AG08395 (cell line): ENCODE measurements at regions not wholly inside any gene's neighbourhood (a gene's known extent, or its start where the extent isn't known, plus 50 kb on each side); places are given as distances from the start of the nearest gene placed in this dataset.

Experiments used
- DNase-seq: peaks from one replicate; pipeline ENCODE4 v3.0.0; 2012; ENCODE audit warnings: mixed read lengths, low spot score

DNA sequence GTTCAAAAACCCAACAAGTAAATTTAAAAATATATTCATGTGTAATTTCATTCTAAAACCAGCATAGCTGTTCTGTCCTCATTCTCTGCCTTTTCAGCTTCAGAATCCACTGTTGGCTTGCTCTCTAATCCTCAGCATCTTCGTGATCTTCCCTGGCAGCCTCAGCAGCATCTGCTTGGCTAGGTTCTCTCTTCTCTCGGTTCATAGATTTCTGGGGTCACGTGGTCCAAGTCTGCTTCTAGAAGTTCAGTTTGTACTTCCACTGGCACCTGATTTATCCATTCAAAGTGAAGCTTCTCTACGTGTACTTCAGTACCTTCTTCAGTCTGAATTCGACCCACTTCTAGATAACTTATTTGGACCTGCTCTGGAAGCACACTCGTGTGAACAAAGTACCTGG, 245.7 kb downstream of the EPM2A start:
- DNase-seq = no peak

- no peak for DNase-seq
Measured at GRCh38 chr6:145490068-145490467, 245.3 kb downstream of the EPM2A start.

DNA sequence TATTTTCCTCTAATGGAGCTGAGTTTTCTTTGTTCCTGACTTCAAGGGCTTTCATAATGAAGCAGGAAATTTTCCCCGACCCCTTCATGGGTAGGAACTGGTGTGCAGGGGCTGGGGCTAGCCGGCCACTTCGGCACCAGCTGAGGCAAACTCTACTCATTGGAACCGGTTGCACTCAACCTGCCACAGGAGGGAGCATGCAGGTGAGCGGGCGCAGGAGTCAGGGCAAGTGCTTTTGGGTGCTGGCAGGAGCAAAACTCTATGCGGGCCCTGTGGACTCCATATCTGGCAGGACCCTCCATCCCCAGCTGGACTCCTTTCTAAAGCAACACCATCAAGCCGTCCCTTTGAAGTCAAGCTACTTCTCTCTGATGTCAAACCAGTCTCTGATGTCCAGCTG, 244.2 kb downstream of the EPM2A start:
- no peak for DNase-seq

- DNase-seq = no peak
Measured at GRCh38 chr6:145497006-145497405, 238.3 kb downstream of the EPM2A start.

GRCh38 chr6:145498425-145498824, 236.9 kb downstream of the EPM2A start:
- DNase-seq = no peak

GRCh38 chr6:145502416-145502815, 232.9 kb downstream of the EPM2A start:
- no peak for DNase-seq

DNA sequence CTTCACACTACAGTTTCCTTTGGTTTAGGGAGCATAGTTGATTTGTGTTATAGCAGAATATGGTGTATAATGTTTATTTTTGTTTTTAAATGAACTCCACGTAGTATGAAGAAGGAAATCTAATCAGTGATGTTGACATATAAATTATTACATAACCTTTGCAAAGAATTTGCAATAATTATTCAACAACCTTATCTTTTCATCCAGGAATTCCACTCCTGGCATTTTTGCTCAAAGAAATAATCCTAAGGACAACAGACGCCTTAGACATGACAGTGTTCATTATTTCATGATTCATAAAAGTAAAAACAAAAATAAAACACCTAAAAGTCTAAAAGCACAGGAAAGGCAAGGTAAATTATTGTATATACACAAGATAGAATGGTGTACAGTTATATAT, 229.2 kb downstream of the EPM2A start:
- no peak for DNase-seq

DNA sequence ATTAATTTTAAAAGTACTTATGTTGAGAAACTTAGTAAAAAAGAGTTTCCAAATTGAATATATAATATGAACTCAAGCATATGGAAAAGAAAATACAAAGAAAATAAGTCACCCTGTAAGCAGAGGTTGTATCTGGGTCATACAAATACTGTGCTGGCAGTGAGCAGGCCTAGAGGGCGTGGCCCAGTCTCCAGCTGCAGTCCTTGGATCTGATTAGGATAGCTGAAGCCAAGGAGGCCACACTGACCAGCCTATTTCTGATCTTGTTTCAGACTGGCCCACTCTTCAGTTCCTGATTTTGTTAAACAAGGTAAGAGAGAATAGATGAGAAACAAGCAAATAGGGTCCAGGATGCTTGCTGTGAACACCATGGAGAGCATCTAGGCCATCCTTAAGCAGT, 228.8 kb downstream of the EPM2A start:
- no peak for DNase-seq

GRCh38 chr6:145507239-145507638, 228.1 kb downstream of the EPM2A start:
- no peak for DNase-seq

GRCh38 chr6:145508107-145508506, 227.2 kb downstream of the EPM2A start:
- DNase-seq = no peak

- no peak for DNase-seq
Measured at GRCh38 chr6:145517492-145517891, 217.8 kb downstream of the EPM2A start.

- no peak for DNase-seq
Measured at GRCh38 chr6:145525038-145525437, 210.3 kb downstream of the EPM2A start.

GRCh38 chr6:145529582-145529981, 205.7 kb downstream of the EPM2A start:
- DNase-seq = no peak

DNA sequence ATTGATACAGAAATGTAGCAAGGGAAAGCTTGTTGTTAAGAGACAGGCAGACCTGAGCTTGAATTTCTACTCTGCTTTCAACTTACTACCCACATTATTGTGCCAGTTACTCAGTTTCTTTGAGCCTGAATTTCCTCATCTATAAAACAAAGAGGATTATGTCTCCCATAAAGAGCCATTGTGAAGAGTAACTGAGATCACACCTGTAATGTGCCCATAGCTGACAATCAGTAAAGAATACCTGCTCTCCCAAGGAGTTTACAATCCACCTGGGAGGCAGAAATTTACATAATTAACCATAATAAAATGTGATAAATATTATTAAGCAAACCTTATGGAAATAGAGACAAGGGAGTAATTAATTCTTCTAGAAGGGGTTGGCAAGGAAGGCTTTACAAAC, 204.9 kb downstream of the EPM2A start:
- no peak for DNase-seq

- DNase-seq = no peak
Measured at GRCh38 chr6:145531032-145531431, 204.3 kb downstream of the EPM2A start.

DNA sequence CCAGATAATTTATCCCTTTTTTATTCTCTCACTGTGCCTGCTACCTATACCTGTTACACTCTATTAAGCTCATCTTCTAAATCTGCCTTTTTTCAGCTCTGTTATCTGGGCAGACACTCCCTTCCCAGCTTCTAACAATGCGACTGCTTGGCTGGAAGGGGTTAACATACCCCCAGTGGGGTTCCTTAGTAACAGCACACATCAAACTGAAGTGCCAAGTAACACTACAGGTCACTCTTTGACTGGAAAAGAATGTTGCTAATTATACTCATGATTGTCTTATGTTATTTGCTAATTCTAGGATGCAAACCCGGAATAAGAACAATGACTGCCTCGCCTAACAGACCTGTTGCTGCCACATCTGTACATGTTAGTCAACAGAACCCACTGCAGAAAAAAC, 203.5 kb downstream of the EPM2A start:
- no peak for DNase-seq

- no peak for DNase-seq
Measured at GRCh38 chr6:145532361-145532760, 203.0 kb downstream of the EPM2A start.

DNA sequence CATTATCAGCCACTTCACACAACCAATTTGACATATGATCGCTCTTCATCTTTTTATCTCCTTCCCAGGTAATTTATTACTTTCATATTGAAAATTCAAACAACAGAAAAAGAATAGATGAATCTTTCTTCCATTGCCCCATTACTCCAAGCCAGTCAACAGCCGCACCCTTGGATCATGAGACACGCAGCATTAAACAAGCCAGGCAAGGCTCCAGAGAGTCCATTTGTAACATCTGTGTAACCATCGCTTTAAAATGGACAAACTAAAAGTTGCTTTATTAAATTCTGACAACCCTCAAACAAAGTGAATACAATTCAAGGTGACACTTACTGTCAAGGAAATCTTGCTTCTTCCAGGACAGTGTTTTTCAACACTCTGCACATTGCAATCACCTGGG, 200.3 kb downstream of the EPM2A start:
- DNase-seq = no peak

GRCh38 chr6:145538989-145539388, 196.3 kb downstream of the EPM2A start:
- DNase-seq = no peak

DNA sequence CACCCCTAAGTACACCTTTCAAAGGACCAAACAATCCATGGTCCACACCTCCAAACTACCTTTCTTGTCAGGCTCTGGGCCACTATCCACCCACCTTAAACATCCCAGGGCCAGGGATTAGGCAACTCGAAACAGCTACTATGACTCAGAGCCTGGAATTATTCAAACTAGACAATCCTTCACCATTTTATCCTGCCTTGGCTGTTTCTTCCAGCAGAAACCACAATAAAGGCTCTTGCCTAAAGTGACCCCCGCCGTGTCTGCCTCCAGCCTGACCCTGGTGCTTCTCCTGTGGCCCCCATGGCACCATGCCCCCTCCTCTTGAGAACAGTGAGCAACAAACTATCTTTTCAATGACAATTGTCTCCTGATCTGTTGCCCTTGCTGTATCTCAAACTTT, 195.5 kb downstream of the EPM2A start:
- no peak for DNase-seq

GRCh38 chr6:145540741-145541140, 194.6 kb downstream of the EPM2A start:
- no peak for DNase-seq

GRCh38 chr6:145544041-145544440, 191.3 kb downstream of the EPM2A start:
- peak; percentile 21 for DNase-seq

DNA sequence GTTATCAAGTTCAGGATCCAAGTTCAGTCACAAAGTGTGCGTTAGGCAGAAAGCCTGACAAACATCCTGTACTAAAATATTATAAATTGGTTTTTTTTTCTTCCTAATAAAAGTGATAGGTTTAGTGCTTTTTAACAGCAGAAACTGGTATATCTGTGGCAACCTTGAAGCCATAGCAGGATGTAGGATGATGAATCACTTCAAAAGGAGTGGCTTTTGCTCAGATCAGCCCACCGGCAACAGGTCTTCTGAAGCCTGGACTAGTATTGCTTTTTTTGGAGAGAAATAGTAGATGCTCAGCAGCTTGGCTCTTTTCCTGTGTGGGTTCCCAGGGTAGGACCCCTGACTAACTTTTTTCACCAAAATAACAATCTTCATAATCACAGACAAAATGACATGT, 190.8 kb downstream of the EPM2A start:
- no peak for DNase-seq

DNA sequence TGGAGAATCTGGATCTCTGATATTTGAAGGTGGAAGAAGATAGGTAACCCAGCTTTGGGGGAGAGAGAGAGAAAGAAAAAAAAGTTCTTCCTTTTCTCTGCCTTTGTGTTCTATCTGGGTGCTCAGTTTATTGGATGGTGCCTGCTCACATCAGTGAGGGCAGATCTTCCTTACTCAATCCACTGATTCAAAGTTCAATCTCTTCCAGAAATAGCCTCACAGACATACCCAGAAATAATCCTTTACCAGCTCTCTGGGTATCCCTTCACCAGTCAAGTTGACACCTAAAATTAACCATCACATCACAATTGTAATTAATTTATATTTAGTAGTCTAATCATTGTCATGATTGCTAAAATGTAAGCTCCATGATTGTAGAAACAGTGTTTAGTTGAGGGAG, 189.1 kb downstream of the EPM2A start:
- DNase-seq = no peak
